Right ventricle myocardium inferior (tissue), 1 donor: ENCODE measurements at regions not wholly inside any gene's neighbourhood (a gene's known extent, or its start where the extent isn't known, plus 50 kb on each side); places are given as distances from the start of the nearest gene placed in this dataset.

Source experiments
- ATAC-seq: fragments of 200-7000 bp; cut with Tn5 transposase; one replicate; pipeline ENCODE4 v1.9.1; 2020; ENCODE audit warnings: mild to moderate bottlenecking, moderate library complexity
- DNase-seq: peaks from one replicate; pipeline ENCODE4 v3.0.0; 2021; ENCODE audit errors: missing footprints
- intact Hi-C: fragments of 100-400 bp; cut with DNase I; formaldehyde crosslinking; loops from one replicate; pipeline ENCODE4 v1.11.0; 2022
- donor health status: DM: no; HTN: yes; CAD: no; lungs with severe emphysema.

DNA sequence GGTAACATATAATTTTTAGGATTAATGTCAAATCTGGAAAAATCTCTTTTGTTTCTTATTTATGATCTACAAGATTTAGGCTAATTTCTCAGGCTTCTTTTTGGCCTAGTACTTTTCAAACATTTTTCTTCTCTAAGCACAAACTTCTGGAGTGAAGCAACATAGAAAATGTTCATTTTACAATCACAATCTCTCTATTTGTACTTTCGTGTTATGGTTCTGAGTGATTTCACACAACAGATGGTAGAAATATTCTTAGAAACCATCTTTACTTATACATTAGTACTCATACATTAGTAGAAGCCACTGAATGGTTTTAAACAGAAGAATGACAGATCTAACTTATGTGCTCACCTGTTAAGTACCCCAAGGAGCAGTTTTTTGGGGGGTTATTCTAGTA, 106.3 kb upstream of the ANO3 start:
- intact Hi-C loops = no loop called here
- no peak for ATAC-seq
- no peak for DNase-seq

DNA sequence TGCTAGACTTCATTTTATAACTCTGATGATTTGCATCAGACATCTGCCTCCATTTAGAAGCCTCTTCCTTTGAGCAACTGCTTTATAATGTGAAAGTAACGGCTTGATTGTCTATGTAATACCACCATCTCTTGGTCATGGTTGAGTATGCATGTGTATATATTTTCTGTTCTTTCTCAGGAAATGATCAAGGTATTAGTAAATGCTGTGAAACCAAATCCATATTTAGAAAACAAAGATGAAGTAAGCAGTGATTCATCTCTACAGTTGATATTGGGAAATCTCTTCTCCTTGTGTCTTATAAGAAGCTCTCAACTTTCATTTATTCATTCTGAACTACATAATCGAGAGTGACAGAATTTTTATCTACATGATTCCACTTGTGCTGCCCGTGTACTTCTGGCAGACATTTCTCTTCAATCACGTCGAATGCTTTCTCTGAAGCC, 104.6 kb upstream of the ANO3 start:
- DNase-seq (no peak), ATAC-seq (peak; percentile 82)
- intact Hi-C loops = loop anchor here (1.0 kb wide), 1 partner anchor 245 kb away; no protein-coding TSS in a partner anchor

DNA sequence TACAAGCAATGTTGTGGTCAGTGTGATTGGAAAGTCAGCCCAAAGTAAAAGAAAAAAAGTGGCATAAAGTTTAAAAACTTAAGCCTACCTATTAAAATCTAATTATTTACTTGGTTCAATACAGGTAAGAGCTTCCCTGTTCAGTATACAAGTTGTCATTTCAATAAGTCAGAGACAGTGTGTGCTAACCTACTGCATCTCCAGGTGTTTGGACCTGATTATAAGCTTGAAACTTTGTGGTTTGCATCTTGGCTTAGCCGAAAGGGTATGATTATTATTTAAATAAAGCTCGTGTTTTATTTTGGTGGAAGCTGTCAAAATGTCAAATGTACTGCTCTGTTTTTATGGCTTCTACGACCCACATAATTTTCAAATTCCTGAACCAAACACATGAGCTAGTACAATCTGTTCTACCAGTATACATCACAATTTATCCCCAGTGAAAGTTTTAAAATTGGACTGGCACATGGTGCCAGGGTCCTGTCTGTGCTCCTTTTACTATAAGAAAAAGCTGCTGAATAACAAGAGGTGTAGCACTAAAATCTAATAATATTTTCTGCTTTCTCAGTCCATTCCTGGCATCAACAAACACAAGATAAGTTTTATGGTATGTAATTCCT, 103.9 kb upstream of the ANO3 start:
- DNase-seq (no peak), ATAC-seq (no peak)
- intact Hi-C loops = loop anchor here (1.0 kb wide), 1 partner anchor 246 kb away; no protein-coding TSS in a partner anchor

DNA sequence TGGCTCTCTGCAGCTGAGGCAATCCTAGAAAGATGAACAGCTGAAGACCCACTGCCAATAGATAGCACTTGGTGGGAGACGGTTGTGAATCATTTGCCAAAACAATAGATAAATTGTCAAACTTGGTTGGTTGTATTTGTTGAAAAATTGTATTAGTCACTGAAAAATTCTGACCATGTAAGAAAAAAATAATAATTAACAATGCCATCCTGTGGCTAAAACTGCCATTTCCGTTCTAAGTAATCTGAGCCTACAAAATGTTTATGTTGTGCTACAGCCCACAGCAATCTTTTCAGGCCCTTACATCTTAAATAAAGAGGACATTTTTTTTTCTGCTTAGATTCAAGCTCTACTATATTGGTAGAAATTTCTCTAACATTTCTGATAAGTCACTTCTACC, 103.2 kb upstream of the ANO3 start:
- intact Hi-C loops = no loop called here
- DNase-seq (no peak), ATAC-seq (no peak)

DNA sequence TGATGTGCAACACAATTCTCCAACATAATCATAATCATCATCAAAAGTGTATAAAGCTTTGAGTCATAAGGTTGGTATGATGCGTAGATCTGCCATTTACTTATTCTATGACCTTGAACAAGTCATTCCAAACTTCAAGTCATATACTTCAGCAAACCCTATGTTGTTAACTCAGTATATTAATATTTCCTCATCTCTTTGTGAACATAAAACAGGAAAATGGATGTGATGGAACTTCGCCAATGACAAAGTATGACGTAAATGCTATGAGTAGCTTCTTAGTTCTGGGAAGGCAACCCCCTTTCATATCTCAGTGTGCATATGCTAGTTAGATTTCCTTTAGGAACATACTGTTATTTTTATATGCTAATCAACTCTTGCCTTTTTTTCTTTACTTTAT, 102.7 kb upstream of the ANO3 start:
- DNase-seq (no peak), ATAC-seq (no peak)
- intact Hi-C loops = no loop called here

DNA sequence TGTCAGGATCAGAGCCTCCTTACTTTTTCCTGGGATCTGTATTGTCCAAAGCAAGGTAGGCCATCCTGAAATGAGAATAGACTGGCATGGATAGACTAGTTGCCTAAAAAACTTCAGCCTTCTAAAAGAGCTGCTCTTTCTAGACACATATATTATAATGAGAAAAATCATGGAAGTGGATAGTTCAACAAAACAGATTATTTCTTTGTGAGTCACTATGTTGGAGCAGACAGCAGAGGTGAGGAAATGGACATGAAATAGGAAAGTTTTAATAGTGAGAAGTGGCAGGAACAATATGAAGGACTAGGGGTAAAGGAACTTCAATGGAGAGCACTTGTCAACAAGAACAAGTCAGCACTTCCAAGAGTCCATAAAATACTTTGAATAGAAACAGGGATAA, 101.9 kb upstream of the ANO3 start:
- DNase-seq (no peak), ATAC-seq (no peak)
- intact Hi-C loops = no loop called here

DNA sequence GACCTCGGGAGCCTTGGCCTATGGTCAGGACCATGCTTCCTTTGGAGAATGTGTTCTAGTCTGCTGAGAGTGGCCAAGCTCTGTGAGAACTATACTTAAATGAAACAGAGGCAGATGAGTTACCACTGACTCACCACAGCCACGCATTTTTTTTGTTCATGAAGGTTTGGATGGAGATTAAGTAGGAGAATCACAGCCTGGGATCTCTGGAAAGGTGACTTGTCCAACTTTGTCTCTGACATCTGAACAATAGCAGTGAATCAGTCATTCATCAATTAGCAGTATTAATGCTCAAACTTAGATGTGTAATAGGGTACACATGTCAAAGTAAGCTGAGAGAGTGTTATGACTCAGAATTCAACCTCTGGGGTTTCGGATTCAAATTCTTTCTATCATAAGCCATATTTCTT, 100.7 kb upstream of the ANO3 start:
- DNase-seq = no peak
- intact Hi-C loops = no loop called here
- ATAC-seq = no peak

DNA sequence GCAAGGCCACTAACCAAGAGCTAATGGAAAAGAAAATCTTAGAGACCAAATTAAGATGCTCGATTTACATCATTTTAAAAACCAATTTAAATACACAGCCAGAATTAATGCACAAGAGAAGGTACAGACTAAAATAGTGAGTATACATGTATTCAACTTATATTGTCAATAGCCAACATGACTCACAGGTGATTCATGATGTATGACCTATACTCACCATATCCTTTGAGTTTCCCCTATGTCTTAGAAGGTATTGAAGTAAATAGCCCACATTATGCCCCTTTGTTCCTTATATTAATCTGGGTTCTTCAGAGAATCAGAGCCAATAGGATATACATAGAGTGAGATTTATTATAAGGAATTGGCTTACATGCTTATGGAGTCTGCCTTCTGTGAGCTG, 97.5 kb upstream of the ANO3 start:
- ATAC-seq = no peak
- DNase-seq = no peak
- intact Hi-C loops = no loop called here

DNA sequence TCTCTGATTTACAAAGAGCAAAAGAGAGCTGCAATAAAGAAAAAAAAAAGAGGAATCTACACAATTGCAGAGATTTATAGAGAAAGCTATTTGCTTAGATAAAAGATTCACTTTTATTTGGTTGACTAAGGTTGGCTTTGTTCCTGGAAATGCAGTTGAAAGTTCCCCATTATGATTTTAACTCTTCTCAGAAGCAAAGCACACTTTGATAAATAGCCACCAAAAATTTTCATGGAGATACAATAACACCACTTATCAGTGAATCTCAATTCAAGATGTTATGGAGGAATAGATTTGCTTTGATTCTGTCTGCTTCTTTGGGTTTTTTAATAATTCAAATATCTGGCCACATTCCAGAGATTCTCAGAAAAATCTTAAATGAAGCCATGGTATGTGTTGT, 88.5 kb upstream of the ANO3 start:
- DNase-seq (no peak), ATAC-seq (no peak)
- intact Hi-C loops = no loop called here

DNA sequence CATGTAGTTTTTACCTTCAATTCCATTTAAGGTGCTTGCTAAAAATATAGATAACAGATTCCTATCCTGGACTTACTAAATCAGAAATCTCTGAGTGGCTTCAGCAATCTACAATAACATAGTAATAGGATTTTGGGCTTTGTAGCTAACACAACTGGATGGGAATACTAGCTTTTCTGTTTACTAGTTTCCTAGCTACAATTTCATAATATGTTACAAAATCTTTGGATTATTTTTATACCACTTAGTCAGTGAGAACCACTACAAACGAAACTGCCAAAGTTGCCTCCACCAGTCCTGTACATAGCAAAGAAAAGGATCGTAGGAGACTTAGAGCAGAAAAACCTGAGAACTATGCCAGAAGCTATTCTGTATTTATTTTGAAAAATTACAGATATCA, 87.7 kb upstream of the ANO3 start:
- intact Hi-C loops = no loop called here
- ATAC-seq = peak; percentile 48
- DNase-seq = no peak

DNA sequence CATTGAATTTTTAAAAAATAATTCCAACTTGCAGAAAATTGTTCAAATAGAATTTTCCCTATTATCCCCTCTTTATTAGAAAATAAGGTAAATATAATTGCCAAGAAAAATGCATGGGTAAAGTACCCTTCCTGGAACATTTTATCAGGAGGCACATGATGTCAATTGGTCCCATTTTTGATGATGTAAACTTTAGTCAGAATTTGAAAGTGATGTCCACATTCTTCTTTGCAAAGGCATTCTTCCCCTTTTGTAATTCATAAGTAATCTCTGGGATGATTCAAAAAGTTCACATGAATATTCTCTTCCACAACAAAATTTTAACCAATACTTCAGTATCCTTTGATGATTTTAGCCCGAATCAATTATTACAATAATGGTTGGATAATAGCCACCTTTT, 86.9 kb upstream of the ANO3 start:
- no peak for ATAC-seq
- no peak for DNase-seq
- intact Hi-C loops = no loop called here

DNA sequence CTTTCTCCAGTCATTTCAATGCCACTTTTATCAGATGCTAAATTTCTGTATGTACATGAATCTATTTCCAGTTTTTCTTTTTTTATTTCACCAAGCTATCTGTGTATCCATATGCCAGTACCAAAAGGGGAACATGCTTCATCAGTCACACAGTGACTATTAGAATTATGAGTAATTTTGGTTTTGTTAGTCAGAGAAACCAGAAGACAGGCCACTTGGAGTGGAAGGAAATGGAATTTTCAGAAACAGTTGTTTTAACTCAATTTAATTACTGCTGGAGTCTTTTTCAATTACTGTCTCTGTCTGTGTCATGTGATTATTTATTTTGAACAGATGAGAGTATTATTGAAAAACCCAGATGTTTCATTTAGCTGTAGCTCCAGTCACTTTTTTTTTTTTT, 84.6 kb upstream of the ANO3 start:
- DNase-seq (no peak), ATAC-seq (no peak)
- intact Hi-C loops = no loop called here

DNA sequence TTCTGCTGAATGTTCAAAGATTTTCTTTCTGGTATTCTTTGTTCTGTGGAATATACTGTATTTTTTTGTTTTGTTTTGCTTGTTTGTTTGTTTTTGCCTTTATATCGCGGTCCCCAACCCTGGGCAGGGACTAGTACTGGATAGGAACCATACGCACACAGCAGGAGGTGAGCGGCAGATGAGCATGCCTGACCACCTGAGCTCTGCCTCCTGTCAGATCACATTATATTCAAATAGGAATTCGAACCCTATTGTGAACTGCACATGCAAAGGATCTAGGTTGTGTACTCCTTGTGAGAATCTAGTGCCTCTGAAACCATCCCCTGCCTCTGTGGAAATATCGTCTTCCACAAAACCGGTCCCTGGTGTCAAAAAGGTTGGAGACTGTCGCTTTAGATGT, 83.3 kb upstream of the ANO3 start:
- intact Hi-C loops = no loop called here
- ATAC-seq (no peak), DNase-seq (no peak)

DNA sequence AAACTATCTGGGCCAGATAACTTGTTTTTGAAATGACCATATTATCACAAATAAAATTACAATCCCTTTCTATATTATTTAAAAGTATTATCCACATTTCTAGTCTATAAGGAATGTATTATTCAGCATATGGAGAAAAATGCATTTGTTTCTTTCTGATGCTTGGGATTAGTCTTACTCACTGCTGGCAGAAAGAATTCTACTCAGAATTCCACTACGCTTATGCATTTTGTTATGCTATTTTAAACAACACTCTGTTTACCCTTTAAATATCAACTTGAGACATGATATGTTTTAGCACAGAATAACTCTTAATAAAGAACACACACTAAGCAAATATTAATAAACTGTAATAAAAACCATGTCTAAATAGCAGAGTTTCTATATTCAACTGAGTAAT, 77.6 kb upstream of the ANO3 start:
- ATAC-seq (no peak), DNase-seq (no peak)
- intact Hi-C loops = no loop called here

DNA sequence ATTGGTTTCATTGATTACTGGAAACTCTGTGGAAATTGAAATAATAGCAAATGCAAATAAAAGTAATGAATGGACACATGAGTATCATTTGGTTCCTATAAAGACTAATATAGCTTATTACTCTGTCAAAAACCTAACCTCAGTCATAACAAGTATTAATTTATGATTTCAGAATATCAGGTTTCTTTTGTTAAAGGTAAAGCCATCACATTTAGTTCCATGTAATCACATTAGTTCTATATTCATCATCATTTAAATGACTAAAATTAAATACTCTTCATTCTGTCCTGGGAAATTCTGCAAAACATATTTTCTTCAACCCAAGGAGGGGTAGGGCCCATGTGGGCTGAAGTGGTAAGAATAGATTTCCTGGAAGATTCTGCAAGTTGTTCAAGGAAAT, 68.2 kb upstream of the ANO3 start:
- intact Hi-C loops = no loop called here
- no peak for DNase-seq
- no peak for ATAC-seq

DNA sequence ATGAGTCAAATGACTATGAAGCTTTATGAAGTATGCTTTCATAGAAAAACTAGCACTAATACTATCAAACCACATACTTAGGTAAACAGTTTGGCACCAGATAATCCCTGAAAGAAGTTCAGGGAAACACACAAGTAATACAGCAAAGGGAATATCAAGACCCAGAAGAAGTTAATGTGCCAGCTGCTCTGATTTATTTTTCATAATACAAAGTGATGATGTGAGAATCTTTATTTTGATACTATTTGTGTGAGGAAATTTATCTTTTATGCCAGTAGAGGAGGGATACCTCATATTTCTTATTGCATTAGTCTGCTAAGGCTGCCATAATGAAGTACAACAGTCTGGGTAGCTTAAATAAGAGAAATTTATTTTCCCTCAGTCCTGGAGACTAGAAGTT, 67.7 kb upstream of the ANO3 start:
- no peak for ATAC-seq
- intact Hi-C loops = no loop called here
- no peak for DNase-seq

DNA sequence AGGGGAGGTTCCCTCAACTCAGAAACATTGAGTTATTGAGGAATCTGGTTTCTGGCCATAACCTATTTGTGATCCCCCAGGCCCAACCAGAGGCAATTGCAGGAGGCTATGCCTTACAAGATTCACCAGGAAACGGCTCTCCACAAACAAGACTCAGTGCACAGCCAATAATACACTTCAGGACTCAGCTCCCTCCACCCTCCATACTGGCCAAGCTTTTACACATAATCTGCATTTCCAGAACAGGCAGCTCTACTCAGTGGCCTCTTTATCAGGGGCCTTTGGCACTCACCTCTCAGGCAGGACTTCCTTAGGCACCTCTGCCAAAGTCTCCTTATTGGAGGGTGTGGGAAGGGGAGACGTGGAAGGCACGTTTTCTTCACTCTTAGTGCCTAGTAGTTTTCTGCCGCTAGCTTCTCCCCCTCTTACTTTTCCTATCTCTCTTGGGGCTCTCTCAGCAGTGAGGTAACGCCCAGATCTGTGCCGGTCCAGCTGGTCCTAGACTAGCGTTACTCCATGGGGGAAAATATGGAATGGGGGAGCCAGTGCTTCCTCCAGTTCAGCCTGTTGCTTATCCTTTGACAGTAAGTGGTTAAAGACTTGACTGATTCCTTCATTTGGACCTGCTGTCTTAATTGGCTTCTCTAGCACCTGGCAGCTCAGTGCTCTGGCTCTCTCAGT, 62.8 kb upstream of the ANO3 start:
- peak; percentile 57 for DNase-seq
- intact Hi-C loops = no loop called here
- ATAC-seq = peak; percentile 48

DNA sequence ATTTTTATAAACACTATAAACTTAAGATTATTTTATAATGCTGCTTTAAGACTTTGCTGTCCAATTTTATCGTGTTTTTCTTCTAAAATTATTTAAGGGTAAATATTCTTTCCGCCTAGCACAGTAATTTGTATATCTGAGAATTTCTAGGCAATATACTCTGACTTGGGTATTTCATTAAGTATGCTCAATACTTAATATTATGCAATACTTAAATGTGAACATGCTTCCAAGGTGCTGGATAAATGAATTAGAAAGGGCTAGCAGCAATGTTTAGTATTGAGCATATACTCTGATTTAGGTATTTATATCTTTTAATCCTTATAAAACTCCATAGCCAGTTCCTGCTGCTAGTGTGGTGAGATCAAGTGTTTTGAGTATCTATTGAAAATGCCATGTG, 60.3 kb upstream of the ANO3 start:
- DNase-seq (no peak), ATAC-seq (no peak)
- intact Hi-C loops = loop anchor here (10.0 kb wide), 1 partner anchor 137 kb away; no protein-coding TSS in a partner anchor

DNA sequence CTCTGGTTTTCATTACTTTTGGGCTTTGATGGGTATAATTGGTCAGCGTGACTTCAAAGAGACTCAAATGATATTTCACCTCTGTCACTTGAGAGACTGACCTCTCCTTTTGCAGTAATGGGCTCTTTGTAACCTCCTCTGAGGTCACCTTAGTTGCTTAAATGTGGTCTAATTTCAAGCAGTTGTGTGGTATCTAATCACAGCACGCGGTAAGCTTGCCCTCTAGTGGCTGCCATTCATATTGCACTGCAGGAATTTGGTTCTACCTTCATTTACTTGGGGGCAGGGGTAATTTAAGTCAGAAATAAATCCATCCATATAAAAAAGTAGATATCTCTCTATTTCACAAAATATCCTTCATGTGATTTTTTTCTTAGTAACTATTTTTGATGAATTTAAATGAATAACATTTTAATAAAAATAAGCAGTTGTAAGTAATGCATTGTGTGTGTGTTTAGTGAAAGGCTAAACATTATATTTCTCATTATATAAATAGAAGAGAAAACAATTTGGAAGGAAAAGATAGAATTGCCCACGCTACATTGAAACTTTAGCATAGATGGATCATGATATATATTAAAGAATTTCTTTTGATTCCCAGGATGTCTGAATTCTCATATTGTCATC, 55.0 kb upstream of the ANO3 start:
- DNase-seq = no peak
- intact Hi-C loops = loop anchor here (10.0 kb wide), 1 partner anchor 142 kb away; no protein-coding TSS in a partner anchor
- peak; percentile 39 for ATAC-seq

DNA sequence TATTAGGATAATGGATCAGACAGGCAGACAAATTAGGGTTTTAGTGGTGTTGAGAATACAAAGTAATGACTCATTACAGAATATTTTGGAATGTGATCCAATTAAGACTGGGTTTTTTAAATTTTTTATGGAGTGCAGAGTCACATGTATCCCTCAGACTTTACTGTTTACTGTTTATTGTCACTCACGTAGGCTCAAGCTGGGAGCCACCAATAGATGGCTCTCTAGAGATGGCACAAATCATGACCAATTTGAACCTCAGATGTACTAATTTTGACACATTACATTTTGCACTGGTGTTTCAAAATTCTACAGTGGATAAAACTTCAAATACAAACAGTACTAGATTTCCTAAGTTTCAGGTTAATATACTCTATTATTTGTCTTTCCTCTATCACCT, 53.6 kb upstream of the ANO3 start:
- no peak for DNase-seq

More for the DNA sequence above, 53.6 kb upstream of the ANO3 start:
- intact Hi-C loops = loop anchor here (2.0 to 10.0 kb wide), 2 partner anchors 144 to 296 kb away; no protein-coding TSS in a partner anchor
- no peak for ATAC-seq
